ENCODE measurements at regions not wholly inside any gene's neighbourhood (a gene's known extent, or its start where the extent isn't known, plus 50 kb on each side); places are given as distances from the start of the nearest gene placed in this dataset.

- H3K9me3 Mint-ChIP-seq (ENCODE audit: low read depth, unreplicated experiment): peaks cover 8% of the 10 kb centered on the region
- no peak overlapping the region for H3K27ac Mint-ChIP-seq (ENCODE audit: unreplicated experiment)
These were observed 309.8 kb downstream of the SHANK2 start for GRCh38 chr11:70942593-70942992.

GRCh38 chr11:70944141-70944540 lies 308.2 kb downstream of the SHANK2 start:
- Mint-ChIP-seq H3K4me3 (ENCODE audit: low read depth, unreplicated experiment) (no peak overlapping the region), H3K36me3 (ENCODE audit: insufficient read depth, unreplicated experiment) (peaks cover 3% of the 10 kb centered on the region), H3K27me3 (ENCODE audit: unreplicated experiment) (no peaks in the 10 kb centered on the region), H3K27ac (ENCODE audit: unreplicated experiment) (no peak overlapping the region), H3K4me1 (ENCODE audit: low read depth, unreplicated experiment) (no peaks in the 10 kb centered on the region), H3K9me3 (ENCODE audit: low read depth, unreplicated experiment) (peaks cover 11% of the 10 kb centered on the region)
- DNase-seq: no peak
- no peak for TF ChIP-seq CTCF (IDR thresholded peaks at IDR 0.05; ENCODE audit: unreplicated experiment)
- BruUV-seq (replicated peaks): no TSS peak
- CTCF ChIA-PET: interaction anchor here (0.8 kb wide), 1 partner anchor 413 kb away, joined by 4 read pairs; no protein-coding TSS in a partner anchor
- intact Hi-C loops (cut with micrococcal nuclease; ENCODE audit: unreplicated experiment): no loop called here

More at GRCh38 chr11:70942593-70942992, 309.8 kb downstream of the SHANK2 start:
- peaks cover 3% of the 10 kb centered on the region for H3K36me3 Mint-ChIP-seq (ENCODE audit: insufficient read depth, unreplicated experiment)
- CTCF ChIA-PET: no interaction called here
- no peak for DNase-seq
- H3K27me3 Mint-ChIP-seq (ENCODE audit: unreplicated experiment): no peaks in the 10 kb centered on the region
- no TSS peak for BruUV-seq (replicated peaks)
- TF ChIP-seq CTCF (IDR thresholded peaks at IDR 0.05; ENCODE audit: unreplicated experiment): no peak
- intact Hi-C loops (cut with micrococcal nuclease; ENCODE audit: unreplicated experiment): no loop called here
- H3K4me3 Mint-ChIP-seq (ENCODE audit: low read depth, unreplicated experiment): no peak overlapping the region
- H3K4me1 Mint-ChIP-seq (ENCODE audit: low read depth, unreplicated experiment): no peaks in the 10 kb centered on the region

GRCh38 chr11:70944636-70945035 lies 307.7 kb downstream of the SHANK2 start:
- no peak for DNase-seq
- Mint-ChIP-seq H3K27ac (ENCODE audit: unreplicated experiment) (no peak overlapping the region), H3K4me3 (ENCODE audit: low read depth, unreplicated experiment) (no peak overlapping the region), H3K36me3 (ENCODE audit: insufficient read depth, unreplicated experiment) (peaks cover 3% of the 10 kb centered on the region), H3K27me3 (ENCODE audit: unreplicated experiment) (no peaks in the 10 kb centered on the region), H3K9me3 (ENCODE audit: low read depth, unreplicated experiment) (peaks cover 11% of the 10 kb centered on the region), H3K4me1 (ENCODE audit: low read depth, unreplicated experiment) (no peaks in the 10 kb centered on the region)
- intact Hi-C loops (cut with micrococcal nuclease; ENCODE audit: unreplicated experiment): no loop called here
- no peak for TF ChIP-seq CTCF (IDR thresholded peaks at IDR 0.05; ENCODE audit: unreplicated experiment)
- no TSS peak for BruUV-seq (replicated peaks)
- CTCF ChIA-PET: no interaction called here

- no peak overlapping the region for H3K4me3 Mint-ChIP-seq (ENCODE audit: low read depth, unreplicated experiment)
- H3K4me1 Mint-ChIP-seq (ENCODE audit: low read depth, unreplicated experiment): no peaks in the 10 kb centered on the region
- no TSS peak for BruUV-seq (replicated peaks)
- CTCF ChIA-PET: no interaction called here
- intact Hi-C loops (cut with micrococcal nuclease; ENCODE audit: unreplicated experiment): no loop called here
- DNase-seq: no peak
- H3K36me3 Mint-ChIP-seq (ENCODE audit: insufficient read depth, unreplicated experiment): peaks cover 18% of the 10 kb centered on the region
- TF ChIP-seq CTCF (IDR thresholded peaks at IDR 0.05; ENCODE audit: unreplicated experiment): no peak
- peaks cover 18% of the 10 kb centered on the region for H3K9me3 Mint-ChIP-seq (ENCODE audit: low read depth, unreplicated experiment)
- H3K27me3 Mint-ChIP-seq (ENCODE audit: unreplicated experiment): no peaks in the 10 kb centered on the region
- no peak overlapping the region for H3K27ac Mint-ChIP-seq (ENCODE audit: unreplicated experiment)
These were observed 304.0 kb downstream of the SHANK2 start for GRCh38 chr11:70948398-70948797.

Data from Calu3 (cell line).